Activated T-cell treated with anti-CD3 and anti-CD28 coated beads, Interleukin-2, amount 50 U/mL, for 48 hours (primary cell): ENCODE measurements at regions not wholly inside any gene's neighbourhood (a gene's known extent, or its start where the extent isn't known, plus 50 kb on each side); places are given as distances from the start of the nearest gene placed in this dataset.
"Not testable (repeated sequence)": the region's sequence is repeated elsewhere in the genome, so short reads cannot be mapped to it uniquely, and the experiment has no call there.

Experiments used
- DNase-seq, 2 experiments: peaks; one replicate each; pipeline ENCODE4 v3.0.0-alpha.2; 2020

GRCh38 chr3:181609030-181609767 lies 102.5 kb upstream of the SOX2 start:
- no peak for DNase-seq

- DNase-seq, result no peak
Measured at GRCh38 chr3:181604267-181604666, 107.5 kb upstream of the SOX2 start.

GRCh38 chr3:181596126-181596525 lies 115.6 kb upstream of the SOX2 start:
- DNase-seq, result no peak

- DNase-seq, result not testable (repeated sequence)
Measured at GRCh38 chr3:181590939-181591338, 120.8 kb upstream of the SOX2 start.

GRCh38 chr3:181582619-181583018 lies 129.1 kb upstream of the SOX2 start:
- DNase-seq, result no peak

GRCh38 chr3:181581656-181582055 lies 130.1 kb upstream of the SOX2 start:
- no peak for DNase-seq

- DNase-seq, result no peak
Measured at GRCh38 chr3:181578743-181579142, 133.0 kb upstream of the SOX2 start.

GRCh38 chr3:181572432-181572831 lies 139.3 kb upstream of the SOX2 start:
- DNase-seq, result no peak

GRCh38 chr3:181570472-181570871 lies 141.3 kb upstream of the SOX2 start:
- DNase-seq, result no peak

GRCh38 chr3:181569356-181569940 lies 142.3 kb upstream of the SOX2 start:
- no peak for DNase-seq

GRCh38 chr3:181568693-181569092 lies 143.0 kb upstream of the SOX2 start:
- DNase-seq, result no peak

GRCh38 chr3:181568248-181568647 lies 143.5 kb upstream of the SOX2 start:
- DNase-seq, result no peak

GRCh38 chr3:181567311-181568075 lies 144.2 kb upstream of the SOX2 start:
- no peak for DNase-seq

GRCh38 chr3:181565416-181565815 lies 146.3 kb upstream of the SOX2 start:
- DNase-seq, result no peak

- no peak for DNase-seq
Measured at GRCh38 chr3:181564222-181564621, 147.5 kb upstream of the SOX2 start.

- DNase-seq, result no peak
Measured at GRCh38 chr3:181561139-181562031, 150.3 kb upstream of the SOX2 start.

- DNase-seq, result no peak
Measured at GRCh38 chr3:181558870-181559269, 152.9 kb upstream of the SOX2 start.

GRCh38 chr3:181555681-181556080 lies 156.0 kb upstream of the SOX2 start:
- no peak for DNase-seq

GRCh38 chr3:181554233-181554765 lies 157.4 kb upstream of the SOX2 start:
- DNase-seq, result no peak

GRCh38 chr3:181549266-181549665 lies 162.5 kb upstream of the SOX2 start:
- no peak for DNase-seq

- no peak for DNase-seq
Measured at GRCh38 chr3:181541414-181541813, 170.3 kb upstream of the SOX2 start.

- no peak for DNase-seq
Measured at GRCh38 chr3:181534781-181535221, 176.9 kb upstream of the SOX2 start.

GRCh38 chr3:181533811-181534210 lies 177.9 kb upstream of the SOX2 start:
- DNase-seq, result no peak
